GM18861 (cell line): ENCODE measurements at regions not wholly inside any gene's neighbourhood (a gene's known extent, or its start where the extent isn't known, plus 50 kb on each side); places are given as distances from the start of the nearest gene placed in this dataset.

Experiments used
- ATAC-seq: cut with Tn5 transposase; IDR thresholded peaks from one replicate; pipeline ENCODE4 v1.9.1; 2021; ENCODE audit not compliant: unreplicated experiment

DNA sequence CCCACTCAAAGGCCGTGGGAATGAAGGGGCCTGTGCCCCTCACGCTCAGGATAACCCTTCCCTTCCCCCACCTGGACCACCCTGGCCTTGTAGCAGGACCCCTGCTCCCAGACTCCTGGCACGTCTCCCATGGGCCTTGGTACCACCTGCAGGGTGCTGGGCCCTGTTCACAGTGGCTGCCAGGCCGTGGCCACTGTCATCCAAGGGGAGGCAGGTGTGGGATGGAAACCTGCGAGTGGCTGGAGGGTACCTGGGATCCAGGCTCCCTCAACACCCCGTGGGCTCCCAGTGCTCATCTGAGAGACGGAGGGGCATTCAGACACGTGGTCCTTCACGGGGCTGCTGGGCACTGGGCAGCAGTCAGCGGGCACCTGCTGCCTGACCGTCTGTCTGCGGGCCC is 75.6 kb upstream of the CIBAR2 start:
- ATAC-seq, result no peak

DNA sequence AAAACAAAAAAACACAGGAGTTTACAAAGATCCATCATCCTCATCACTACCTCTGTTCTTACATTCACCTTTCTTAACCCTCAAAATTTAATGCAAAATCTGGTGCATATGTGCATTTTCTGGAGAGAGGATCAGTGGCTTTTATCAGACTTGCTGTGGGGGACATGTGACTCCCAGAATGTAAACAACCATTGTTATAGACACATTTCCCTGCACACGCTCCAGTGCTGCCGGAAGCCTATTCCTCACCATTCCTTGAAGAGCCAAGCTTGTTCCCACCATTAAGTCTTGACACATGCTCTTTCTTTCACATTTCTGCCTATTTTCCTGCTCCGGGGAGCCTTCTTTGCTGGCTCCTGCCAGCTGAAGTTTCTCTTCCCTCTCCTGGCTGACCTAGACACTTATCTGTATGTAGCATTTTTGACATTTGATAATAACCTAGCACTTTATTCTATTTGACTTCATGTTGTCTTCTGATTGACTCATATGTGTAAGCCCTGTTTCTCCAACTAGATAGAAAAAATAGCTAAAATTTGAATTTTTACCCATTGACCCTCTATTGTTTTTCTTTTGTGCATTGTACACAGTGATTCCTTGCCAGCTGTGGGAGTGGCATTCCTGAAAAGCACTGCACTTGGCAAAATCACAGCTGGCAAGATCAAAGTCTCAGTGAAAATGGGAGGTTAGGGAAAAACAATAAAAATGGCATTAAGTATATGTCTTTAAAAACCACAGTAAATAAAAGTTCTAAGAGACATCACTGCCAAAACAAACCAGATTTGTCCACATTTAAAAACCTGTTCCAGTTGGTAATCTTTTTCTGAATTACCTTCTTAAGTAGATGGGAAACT is 76.8 kb upstream of the CIBAR2 start:
- ATAC-seq, result no peak

DNA sequence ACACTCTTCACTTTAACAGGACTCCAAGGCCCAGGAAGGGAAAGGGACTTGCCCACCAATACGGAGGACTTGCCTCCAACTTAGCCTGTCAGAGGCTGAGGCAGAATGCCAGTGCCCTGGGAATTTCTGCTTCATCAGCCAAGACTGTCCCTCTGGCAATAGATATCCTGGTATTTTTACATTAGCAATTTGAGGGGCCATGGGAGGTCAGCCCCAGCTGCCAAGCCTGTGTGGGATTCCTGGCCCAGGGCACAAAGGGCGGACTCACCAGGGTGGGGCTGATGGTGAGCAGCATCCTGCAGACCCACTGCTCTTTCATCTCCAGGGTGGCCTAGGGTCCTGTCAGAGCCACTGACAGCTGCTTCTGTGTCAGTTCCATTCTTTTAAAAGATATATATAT is 78.3 kb upstream of the CIBAR2 start:
- ATAC-seq, result no peak

DNA sequence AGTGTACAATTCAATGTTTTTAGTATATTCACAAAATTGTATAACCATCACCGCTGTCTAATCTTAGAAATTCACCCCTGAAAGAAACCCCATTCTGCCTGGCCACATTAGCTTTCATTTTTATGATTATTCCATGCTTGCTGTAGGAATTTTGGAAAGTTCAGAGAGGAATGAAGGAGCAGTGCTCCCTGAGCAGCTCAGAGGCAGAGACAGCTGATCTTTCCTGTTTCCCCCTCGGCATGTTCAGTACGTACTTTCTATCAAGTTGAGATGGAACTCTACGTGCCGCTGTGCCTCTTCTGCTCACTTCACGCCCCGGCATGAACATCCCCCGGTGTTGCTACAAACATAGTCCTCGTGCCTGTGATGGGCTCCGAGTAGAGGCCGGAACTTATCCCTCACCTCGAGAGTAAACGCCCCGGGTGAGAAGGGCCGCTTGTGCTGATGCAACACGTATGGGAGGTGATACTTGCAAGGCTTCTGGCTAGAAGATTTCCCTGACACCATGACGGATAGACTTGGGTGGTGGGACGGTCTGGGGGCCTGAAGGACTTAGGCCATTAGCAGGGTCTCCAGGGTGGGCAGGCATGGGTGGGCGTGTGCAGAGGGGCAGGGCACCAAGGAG is 79.2 kb upstream of the CIBAR2 start:
- no peak for ATAC-seq

DNA sequence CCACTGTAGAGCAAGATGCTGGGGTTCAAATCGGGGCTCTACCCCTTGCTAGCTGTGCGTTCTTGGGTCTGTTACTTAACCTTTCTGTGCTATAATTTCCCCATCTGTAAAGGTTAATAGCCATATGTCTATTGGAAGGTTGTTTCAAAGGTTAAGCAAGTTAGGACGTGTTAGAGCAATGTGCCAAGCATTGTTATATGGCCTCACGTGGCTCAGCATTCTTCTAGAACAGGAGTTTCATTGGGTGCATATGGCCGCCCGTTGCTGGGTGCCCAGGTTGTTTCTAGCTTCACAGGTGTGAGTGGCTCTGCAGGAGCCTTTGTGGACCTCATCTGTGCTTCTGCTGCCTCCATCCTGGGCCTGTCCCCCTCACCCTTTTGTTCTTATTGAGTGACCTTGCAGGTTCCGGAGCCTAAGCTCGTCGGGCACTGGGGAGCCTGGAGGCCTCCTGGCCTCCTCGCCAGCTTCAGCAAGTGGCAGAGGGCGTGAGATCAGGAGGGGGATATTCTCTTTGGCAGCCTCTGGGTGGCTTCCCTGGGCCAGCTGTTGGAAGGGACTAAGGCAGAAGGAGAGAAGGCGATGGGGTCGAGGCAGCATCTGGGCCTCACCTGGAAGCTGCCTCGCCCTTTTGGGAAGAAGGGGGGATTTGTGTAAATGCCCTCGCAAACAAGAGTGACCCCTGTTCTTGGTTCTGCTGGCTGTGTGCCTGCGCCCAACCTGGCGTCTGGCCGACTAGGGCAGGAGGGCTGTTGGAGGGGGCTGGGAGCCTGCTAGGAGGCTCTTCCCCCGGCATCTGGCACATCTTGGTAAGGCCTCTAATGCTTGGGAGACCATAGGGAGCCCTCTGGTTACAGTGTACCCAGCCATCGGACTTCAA is 80.2 kb upstream of the CIBAR2 start:
- no peak for ATAC-seq

DNA sequence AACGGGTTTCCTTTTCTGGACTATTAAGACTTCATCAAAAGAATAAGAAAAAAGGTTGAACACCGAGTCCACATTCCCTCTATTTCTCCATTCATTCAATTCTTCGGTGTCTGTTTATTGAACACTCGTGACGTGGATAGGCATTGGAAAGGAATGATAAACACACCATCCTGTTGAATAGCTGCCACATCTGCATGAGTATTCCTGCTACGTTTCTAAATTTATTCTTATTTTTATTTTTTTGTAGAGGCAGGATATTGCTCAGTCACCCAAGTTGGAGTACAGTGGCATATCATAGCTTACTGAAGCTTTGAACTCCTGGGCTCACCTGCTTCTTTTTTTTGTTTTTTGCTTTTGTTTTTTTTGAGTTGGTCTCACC is 80.8 kb upstream of the CIBAR2 start:
- no peak for ATAC-seq

DNA sequence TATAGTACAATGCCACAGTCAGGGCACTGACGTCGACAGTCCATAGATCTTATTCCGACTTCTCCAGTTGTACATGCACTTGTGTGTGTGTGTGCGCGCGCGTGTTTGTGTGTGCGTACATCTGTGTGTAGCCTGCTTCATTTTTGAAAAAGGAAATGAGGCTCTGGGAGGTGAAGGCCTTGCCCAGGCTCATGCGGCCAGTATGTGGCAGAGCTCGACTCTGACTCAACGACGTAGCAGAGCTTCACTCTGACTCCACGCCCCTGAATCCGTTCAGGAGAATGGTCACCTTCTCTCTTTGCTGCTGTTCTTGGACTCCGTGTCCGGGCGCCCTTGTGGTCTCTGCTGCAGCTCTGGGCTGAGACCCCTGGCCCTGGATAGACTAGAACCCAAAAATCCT is 81.6 kb upstream of the CIBAR2 start:
- no peak for ATAC-seq

DNA sequence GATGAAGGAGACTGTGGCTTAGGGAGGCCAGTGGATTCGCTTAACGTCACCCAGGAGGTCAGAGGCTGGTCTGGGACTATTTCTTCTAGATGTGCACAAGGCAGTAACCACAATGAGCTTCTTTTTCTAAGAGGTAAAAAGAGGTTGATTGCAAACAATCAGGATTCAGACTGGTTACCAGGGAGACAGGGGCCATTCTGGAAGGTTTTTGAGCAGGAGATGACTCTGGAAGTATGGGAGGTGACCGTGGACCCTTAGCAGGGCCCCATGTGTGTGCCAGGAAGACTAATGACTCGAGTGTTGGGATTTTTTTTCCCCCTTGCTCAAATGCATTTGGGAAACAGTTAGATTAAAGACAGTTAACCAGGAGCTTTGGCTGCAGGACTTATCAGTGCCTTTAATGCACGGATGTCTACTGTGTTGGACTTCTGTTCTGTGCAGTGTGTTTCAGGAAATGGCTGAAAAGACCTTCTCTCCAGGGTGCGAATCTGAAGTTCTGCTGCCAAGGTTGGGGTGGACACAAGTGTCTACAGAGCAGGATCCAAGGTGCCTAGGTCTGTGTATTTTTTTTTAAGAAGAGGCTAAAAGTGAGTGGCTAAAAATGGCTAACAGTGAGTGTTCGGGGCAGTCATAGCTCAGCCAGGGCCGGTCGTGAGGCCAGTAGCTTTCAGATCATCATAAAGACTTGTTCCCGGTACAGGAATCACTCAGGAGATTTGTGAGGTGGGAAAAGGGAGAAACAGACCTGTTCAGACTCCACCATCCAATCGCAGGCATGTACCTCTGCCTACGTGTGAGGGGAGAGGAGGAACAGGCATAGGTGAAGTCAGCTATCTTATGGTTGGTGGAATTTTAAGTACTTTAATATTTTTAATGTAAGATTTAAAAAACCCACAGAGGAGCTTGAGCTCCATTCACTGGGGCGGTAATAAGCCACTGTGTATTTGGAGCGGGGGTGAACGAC is 82.3 kb upstream of the CIBAR2 start:
- ATAC-seq, result no peak

DNA sequence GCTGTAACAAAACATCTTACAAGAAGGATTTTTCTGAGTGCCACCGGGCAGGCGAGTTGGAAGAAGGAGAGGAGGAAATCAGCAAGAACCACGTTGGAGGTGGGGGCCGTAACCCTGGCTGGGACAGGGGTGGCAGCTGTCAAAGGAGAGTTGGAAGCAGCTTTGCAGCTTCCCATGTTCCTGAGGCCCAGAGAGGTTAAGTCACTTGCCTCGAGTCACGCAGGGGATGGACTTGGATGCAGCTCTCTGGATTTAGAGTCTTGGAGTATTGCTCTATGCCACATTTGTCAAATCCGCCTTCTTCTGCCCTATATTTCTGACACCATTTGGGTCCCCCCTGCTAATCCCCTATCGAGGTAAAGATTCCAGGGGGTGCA is 83.0 kb upstream of the CIBAR2 start:
- no peak for ATAC-seq

DNA sequence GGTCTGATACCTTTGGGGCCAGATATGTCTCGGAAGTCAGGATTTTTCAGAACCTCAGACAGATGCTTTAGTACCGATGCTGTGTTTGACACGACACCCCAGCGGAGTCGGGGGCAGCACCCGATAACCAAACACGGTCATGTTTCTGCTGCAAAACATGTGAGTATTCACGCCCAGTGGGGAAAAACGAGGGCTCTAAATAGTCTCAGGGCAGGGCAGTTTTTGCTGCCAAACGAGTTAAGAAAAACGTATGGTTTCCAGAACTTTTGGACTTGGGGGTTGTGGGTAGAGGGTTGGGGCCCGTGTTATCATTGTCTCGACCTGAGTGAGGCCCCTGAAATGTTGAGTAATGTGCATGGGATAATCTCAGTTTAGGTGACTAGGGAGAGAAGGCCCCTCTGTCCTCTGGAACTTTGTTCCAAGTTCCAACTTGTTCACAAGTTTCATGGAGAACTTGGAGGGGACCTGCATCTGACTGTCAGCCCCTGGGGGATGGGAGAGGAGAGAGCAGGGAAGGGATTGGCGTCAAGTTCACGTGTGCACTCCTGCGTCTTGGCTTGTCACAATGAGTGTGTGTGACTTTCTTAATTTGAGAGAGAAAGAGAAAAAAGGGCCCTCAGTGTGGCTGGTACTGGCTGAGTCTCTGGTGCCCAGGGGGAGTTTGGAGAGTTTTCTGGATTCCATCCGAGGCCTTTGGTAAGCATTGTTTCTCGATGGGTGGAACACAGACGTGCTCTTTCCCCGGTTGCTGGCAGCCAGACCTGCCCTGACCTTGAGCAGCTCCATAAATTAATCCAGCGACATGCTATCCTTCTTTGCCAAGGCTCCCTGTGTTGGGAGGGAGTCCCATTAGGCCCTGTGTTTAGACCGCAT is 83.9 kb upstream of the CIBAR2 start:
- ATAC-seq, result no peak

DNA sequence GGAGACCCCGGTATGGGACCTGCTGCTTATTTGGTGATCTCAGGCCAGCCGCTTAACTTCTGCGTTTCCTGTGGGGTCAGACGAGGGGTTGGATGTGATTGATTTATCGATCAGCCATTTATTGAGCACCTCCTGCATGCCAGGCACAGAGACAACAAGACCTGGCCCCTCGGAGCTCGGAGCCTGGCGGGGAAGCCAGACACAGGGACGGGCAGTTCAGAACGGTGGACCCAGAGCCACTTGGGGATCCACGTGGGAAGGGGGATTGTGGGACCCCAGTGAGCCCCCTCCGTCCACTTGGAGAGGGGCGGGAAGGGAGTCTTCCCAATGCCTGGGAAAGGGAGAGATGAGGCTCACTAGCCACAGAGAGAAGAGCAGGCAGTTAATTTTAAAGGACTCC is 84.7 kb upstream of the CIBAR2 start:
- ATAC-seq, result no peak

DNA sequence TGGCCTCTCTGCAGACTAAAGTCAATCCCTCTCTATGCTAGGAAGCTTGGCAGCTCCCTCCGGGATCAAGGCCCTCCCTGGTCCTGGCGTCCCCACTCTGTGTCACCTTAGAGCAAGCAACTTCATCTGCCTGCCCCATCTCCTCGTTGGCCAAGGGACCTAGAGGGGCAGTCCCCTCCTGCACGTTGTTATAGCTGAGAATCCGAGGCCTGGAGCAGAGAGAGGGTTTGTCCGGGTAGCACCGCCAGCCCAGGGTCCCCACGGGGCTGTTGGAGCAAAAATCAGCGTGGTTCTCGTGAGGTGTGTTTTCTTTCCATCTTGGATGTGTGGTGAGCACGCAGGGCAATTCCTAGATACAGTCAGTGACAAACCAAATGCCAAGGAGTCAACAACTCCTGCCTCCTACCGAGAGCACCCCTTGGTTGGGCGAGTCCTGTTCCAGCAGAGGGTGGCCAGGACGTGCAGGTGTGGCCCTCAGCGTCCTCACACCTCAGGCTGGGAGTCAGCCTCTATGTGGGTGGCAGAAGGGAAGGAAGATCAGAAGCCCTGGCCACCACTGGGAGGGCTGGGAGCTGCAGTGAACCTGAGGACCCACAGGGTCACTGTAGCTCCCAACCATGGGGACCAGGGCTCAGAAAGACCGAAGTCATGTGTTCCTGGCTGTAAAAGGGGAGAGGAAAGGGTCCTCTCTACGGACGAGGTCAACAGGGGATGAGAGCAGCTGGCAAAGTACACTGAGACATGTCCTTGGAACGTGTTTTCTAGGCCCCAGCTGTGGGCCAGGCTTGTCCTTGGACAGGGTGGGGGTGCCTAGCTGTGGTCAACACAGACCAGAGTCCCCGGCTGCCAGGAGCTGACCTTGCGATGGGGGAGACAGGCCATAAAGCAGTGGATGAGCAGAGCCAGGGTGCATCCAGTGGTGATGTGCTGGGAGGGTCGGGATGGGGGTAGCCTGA is 85.6 kb upstream of the CIBAR2 start:
- no peak for ATAC-seq

DNA sequence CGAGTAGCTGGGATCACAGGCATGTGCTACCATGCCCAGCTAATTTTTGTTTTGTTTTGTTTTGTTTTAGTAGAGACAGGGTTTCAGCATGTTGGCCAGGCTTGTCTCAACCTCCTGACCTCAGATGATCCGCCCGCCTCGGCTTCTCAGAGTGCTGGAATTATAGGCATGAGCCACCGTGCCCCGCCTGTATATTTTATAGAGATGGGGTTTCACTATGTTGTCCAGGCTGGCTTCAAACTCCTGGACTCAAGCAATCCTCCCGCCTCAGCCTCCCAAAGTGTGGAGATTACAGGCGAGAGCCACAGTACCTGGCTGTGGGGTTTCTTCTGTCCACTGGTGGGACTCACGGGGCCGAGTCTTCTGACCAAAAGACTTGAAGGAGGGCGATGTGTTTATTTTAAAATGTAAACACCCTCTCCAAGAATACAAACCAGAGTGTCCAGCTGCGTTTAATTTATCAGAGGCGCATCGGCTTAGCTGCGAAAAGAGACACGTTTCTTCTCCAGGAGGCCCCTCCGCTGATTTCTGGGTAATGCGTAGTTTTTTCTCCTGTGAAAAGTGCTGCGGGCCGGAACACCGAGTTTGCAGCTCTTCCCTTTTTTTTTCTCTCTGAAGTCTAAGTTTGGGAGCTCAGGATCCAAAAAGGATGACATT is 86.9 kb upstream of the CIBAR2 start:
- no peak for ATAC-seq

DNA sequence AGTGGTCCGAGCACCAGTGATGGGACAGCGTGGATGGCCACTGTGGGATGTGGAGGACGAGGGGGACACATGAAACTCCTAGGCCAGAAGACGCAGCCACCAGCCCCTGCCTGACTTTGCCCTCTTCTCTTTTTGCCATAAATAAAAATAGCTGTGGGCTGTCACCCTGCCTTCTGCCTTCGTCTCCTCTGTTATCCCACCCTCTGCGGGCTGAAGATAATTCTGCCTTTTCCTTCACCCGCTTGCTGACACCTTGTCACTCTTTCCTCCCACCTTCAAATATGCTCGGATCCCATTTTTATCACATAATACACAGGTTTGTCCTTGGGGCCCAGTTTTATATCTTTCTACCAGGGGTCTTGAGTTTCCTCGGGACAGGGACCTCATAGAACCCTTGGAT is 87.6 kb upstream of the CIBAR2 start:
- no peak for ATAC-seq

DNA sequence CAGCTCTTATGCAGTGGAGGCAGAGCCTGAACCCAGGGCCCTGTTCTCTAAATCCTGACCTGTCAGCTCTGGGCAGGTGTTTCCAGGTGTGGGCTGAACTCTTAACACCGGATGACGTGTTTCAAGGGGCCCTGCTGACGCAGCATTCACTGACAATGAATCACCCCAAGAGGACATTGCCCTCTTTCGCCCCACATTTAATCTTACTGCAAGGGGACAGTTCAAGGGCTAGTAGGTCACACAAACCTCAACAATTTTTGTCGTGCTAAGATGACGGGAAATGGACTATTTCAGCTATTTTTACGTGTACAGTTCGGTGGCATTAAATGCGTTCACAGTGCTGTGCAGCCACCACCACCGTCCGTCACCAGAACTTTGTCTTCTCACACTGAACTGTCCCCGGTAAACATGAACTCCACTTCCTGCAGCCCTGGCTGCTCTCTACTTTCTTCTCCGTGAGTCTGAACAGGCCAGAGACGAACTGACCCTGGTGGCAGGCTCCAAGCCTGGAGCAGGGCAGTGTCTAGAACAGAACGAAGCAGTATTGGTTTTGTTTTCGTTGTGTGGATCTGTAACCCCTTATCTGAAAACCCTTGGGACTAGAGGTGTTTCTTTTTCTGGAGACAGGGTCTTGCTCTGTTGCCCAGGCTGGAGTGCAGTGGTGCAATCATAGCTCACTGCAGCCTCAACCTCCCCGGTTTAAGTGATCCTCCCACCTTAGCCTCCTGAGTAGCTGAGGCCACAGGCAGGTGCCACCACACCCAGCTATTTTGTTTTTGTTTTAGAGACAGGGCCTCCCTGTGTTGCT is 88.4 kb upstream of the CIBAR2 start:
- no peak for ATAC-seq

DNA sequence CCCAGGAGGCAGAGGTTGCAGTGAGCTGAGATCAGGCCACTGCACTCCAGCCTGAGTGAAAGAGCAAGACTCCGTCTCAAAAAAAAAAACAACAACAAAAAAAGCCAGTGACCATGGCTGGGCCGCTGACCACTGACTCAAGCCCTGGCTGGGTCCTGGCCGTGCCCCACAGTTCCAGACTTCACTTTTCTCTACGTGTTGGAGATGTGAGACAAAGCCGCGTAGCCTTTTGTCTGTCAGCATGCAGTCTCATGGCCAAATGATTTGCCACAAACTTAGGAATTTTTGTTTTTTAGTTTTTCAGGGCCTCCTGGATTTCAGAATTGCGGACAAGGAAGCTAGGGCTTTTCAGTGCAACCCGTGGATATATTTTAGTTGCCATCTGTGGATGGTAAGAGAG is 89.3 kb upstream of the CIBAR2 start:
- no peak for ATAC-seq

DNA sequence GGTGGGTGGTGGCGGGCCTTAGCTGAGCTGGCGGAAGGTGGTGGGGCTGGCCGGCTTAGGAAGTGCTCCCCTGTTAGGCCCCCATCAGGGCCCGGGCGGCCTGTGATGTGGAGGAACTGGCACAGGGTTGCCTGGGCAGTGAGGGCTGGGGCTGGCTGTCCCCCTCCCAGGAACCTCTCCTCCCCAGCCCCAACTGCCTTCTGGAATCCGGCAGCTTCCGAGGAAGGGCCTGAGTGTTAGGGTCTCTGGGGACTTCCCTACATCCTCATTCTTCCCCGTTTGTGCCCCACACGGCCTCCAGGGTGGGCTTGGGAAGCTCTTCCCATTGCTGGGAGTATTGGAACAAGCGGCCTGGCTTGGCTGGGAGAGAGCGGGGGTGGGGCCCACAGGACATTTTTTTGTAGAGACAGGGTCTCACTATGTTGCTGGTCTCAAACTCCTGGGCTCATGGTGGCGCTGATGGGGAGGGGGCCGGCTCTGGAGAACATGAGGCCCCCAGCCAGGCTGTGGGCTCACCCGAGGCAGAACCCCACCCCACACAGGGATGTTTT is 89.9 kb upstream of the CIBAR2 start:
- no peak for ATAC-seq
